ENCODE measurements at regions not wholly inside any gene's neighbourhood (a gene's known extent, or its start where the extent isn't known, plus 50 kb on each side); places are given as distances from the start of the nearest gene placed in this dataset.
A peak's percentile ranks its signal among the peaks of the same experiment; 100 is the strongest.
"Not testable (repeated sequence)": the region's sequence is repeated elsewhere in the genome, so short reads cannot be mapped to it uniquely, and the experiment has no call there.

- no peak overlapping the region for H3K4me3 ChIP-seq
- DNase-seq (ENCODE audit: low spot score), result no peak
- H3K27ac ChIP-seq, result peak overlapping the region; percentile 79 to 96
- no peak for TF ChIP-seq CTCF (IDR thresholded peaks at IDR 0.05)
Observed at GRCh38 chr3:48084170-48084569, 68.0 kb upstream of the MAP4 start.

- no peak overlapping the region for H3K4me3 ChIP-seq
Observed at GRCh38 chr3:48082580-48083184, 66.5 kb upstream of the MAP4 start.

GRCh38 chr3:48077815-48078214 lies 61.6 kb upstream of the MAP4 start:
- Histone ChIP-seq H3K27ac (no peak overlapping the region), H3K4me3 (no peak overlapping the region)
- TF ChIP-seq CTCF (IDR thresholded peaks at IDR 0.05), result no peak
- DNase-seq (ENCODE audit: low spot score), result no peak

More at GRCh38 chr3:48082580-48083184, 66.5 kb upstream of the MAP4 start:
- DNase-seq (ENCODE audit: low spot score), result no peak
- peak overlapping the region; percentile 32 to 40 for H3K27ac ChIP-seq
- TF ChIP-seq CTCF (IDR thresholded peaks at IDR 0.05), result no peak

- no peak overlapping the region for H3K4me3 ChIP-seq
- no peak for TF ChIP-seq CTCF (IDR thresholded peaks at IDR 0.05)
- H3K27ac ChIP-seq, result no peak overlapping the region
- DNase-seq (ENCODE audit: low spot score), result no peak
Observed at GRCh38 chr3:48070030-48070429, 53.8 kb upstream of the MAP4 start.

- no peak for TF ChIP-seq CTCF (IDR thresholded peaks at IDR 0.05)
- no peak for DNase-seq (ENCODE audit: low spot score)
- Histone ChIP-seq H3K4me3 (no peak overlapping the region), H3K27ac (peak overlapping the region in 1 of 2 donors; percentile 40)
Observed at GRCh38 chr3:48069339-48069738, 53.1 kb upstream of the MAP4 start.

- no peak overlapping the region for H3K4me3 ChIP-seq
- no peak overlapping the region for H3K27ac ChIP-seq
- no peak for DNase-seq (ENCODE audit: low spot score)
- no peak for TF ChIP-seq CTCF (IDR thresholded peaks at IDR 0.05)
Observed at GRCh38 chr3:48068886-48069285, 52.7 kb upstream of the MAP4 start.

- H3K4me3 ChIP-seq; H3K27ac ChIP-seq; DNase-seq (ENCODE audit: low spot score): not testable (repeated sequence)
Observed at GRCh38 chr3:48068320-48068719, 52.1 kb upstream of the MAP4 start.
